ENCODE measurements at regions not wholly inside any gene's neighbourhood (a gene's known extent, or its start where the extent isn't known, plus 50 kb on each side); places are given as distances from the start of the nearest gene placed in this dataset.

DNA sequence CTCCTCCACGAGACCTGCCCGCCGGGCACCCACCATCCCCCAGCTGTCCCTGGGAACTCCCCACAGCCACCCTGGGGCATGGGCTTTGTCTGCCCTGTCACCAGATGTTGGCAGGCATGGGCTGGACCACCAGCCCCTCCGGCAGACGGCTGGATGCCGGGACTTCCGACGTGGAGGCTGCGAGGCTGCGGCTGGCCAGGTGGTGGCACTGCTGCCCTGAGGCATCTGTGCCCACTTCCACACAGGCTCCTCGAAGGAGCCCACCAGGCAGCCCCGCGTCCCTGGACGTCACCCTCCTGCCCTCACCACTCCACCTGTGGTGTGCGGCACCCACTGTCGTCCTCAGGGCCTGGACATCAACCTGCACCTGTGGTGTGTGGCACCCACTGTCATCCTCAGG lies 319.9 kb upstream of the SALL3 start:
- ATAC-seq = peak; percentile 82
- Histone ChIP-seq H3K9me3 (ENCODE audit: low read length) (peaks cover 6% of the 10 kb centered on the region), H3K27ac (ENCODE audit: extremely low read length, insufficient read depth, low read length) (no peak overlapping the region), H3K36me3 (replicated peaks in 1 of 2; ENCODE audit: control insufficient read depth in 1 of 2, insufficient read depth in 2 of 2, low read length in 2 of 2) (no peaks in the 10 kb centered on the region), H4K20me1 (ENCODE audit: insufficient read depth, low read length) (no peaks in the 10 kb centered on the region), H3K79me2 (ENCODE audit: insufficient read depth, low read length) (no peaks in the 10 kb centered on the region), H3K4me3 (replicated peaks in 1 of 3; ENCODE audit: insufficient read depth in 1 of 3, low read depth in 2 of 3, low read length in 3 of 3) (no peak overlapping the region), H3K4me1 (ENCODE audit: insufficient read depth, low read length) (no peaks in the 10 kb centered on the region), H3K9ac (ENCODE audit: insufficient read depth, low read depth, low read length) (no peak overlapping the region), H3K4me2 (ENCODE audit: low read depth, low read length) (no peak overlapping the region), H2AFZ (ENCODE audit: low read length) (no peak overlapping the region), H3K27me3 (ENCODE audit: control insufficient read depth in 1 of 2, insufficient read depth in 2 of 2, low read length in 2 of 2) (peaks cover 0 to 9% of the 10 kb centered on the region in 2 experiments; a peak in 2 of 5 replicates)
- TF ChIP-seq NFKBIZ (CRISPR knock-in tag; IDR thresholded peaks at IDR 0.05) (no peak), CTCF (CRISPR knock-in tag; IDR thresholded peaks at IDR 0.05) (peak; percentile 78), STAG1 (CRISPR knock-in tag; IDR thresholded peaks at IDR 0.05) (peak; percentile 76), ZNF777 (CRISPR knock-in tag; IDR thresholded peaks at IDR 0.05) (peak; percentile 94)
- ChIA-PET CTCF (ENCODE audit: low intra/inter-chr PET ratio, low total read pairs) (interaction anchor here (1.1 kb wide), 1 partner anchor 326 kb away, joined by 3 read pairs; no protein-coding TSS in a partner anchor), POLR2A (no interaction called here)
- BruUV-seq (replicated peaks) = no TSS peak
- DNase-seq (ENCODE audit: low spot score) = no peak
- intact Hi-C loops (cut with micrococcal nuclease; ENCODE audit: unreplicated experiment) = loop anchor here (2.0 kb wide), 1 partner anchor 327 kb away; no protein-coding TSS in a partner anchor
- no peak for FAIRE-seq
- in situ Hi-C loops (cut with HindIII; ENCODE audit: extremely low pct_ligation_motif_present, low pct_unique_long_range_greater_than_20kb) = loop anchor here (25.0 kb wide), 1 partner anchor 328 kb away; the partner anchor contains the start of gene SALL3
- 10% methylated on average over 2 of the region's 16 CpGs for WGBS (ENCODE audit: low lambda C conversion rate)

DNA sequence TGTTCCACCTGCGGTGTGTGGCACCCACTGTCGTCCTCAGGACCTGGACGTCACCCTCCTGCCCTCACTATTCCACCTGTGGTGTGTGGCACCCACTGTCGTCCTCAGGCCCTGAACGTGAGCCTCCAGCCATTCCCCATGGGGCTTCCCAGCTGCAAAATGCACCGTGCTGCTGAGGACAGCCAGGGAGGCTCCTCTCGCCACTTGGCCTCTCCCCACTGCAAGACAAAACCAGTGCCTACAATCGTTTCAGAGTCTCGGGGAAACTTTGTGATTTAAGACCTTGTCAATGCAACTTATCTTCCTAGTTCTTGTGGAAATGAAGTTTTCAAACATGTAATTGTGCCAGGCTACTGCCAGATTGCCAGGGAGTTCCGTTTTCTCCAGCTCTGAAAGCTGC lies 319.3 kb upstream of the SALL3 start:
- FAIRE-seq = no peak
- no peak overlapping the region for H3K27ac ChIP-seq (ENCODE audit: extremely low read length, insufficient read depth, low read length)
- TF ChIP-seq HDAC1 (CRISPR knock-in tag; IDR thresholded peaks at IDR 0.05) (no peak), ZFAT (CRISPR knock-in tag; conservative IDR thresholded peaks at IDR 0.05) (no peak), RARG (CRISPR knock-in tag; IDR thresholded peaks at IDR 0.05; ENCODE audit: low read depth) (no peak), SRY (CRISPR knock-in tag; IDR thresholded peaks at IDR 0.05) (no peak), ZNF770 (CRISPR knock-in tag; IDR thresholded peaks at IDR 0.05) (no peak), CCAR2 (optimal IDR thresholded peaks at IDR 0.05; ENCODE audit: low read depth, low read length) (no peak), ZNF724P (CRISPR knock-in tag; IDR thresholded peaks at IDR 0.05; ENCODE audit: borderline replicate concordance) (no peak), CREBL2 (CRISPR knock-in tag; IDR thresholded peaks at IDR 0.05; ENCODE audit: borderline replicate concordance) (no peak), ZNF205 (CRISPR knock-in tag; IDR thresholded peaks at IDR 0.05) (no peak), ZNF670 (CRISPR knock-in tag; IDR thresholded peaks at IDR 0.05; ENCODE audit: borderline replicate concordance) (no peak), RNF2 (conservative IDR thresholded peaks at IDR 0.05; ENCODE audit: low read depth) (no peak), HOXA3 (CRISPR knock-in tag; IDR thresholded peaks at IDR 0.05) (no peak)

More for the DNA sequence above, 319.3 kb upstream of the SALL3 start:
- Histone ChIP-seq H3K4me2 (ENCODE audit: low read depth, low read length) (no peak overlapping the region), H2AFZ (ENCODE audit: low read length) (no peak overlapping the region), H3K79me2 (ENCODE audit: insufficient read depth, low read length) (no peaks in the 10 kb centered on the region), H4K20me1 (ENCODE audit: insufficient read depth, low read length) (no peaks in the 10 kb centered on the region), H3K4me1 (ENCODE audit: insufficient read depth, low read length) (no peaks in the 10 kb centered on the region), H3K36me3 (replicated peaks in 1 of 2; ENCODE audit: control insufficient read depth in 1 of 2, insufficient read depth in 2 of 2, low read length in 2 of 2) (no peaks in the 10 kb centered on the region), H3K9ac (ENCODE audit: insufficient read depth, low read depth, low read length) (no peak overlapping the region), H3K9me3 (ENCODE audit: low read length) (peaks cover 2% of the 10 kb centered on the region), H3K27me3 (ENCODE audit: control insufficient read depth in 1 of 2, insufficient read depth in 2 of 2, low read length in 2 of 2) (peaks cover under 1 to 9% of the 10 kb centered on the region in 2 experiments; a peak in 3 of 5 replicates), H3K4me3 (replicated peaks in 1 of 3; ENCODE audit: insufficient read depth in 1 of 3, low read depth in 2 of 3, low read length in 3 of 3) (no peak overlapping the region)
- no peak for DNase-seq (ENCODE audit: low spot score)
- BruUV-seq (replicated peaks) = no TSS peak
- in situ Hi-C loops (cut with HindIII; ENCODE audit: extremely low pct_ligation_motif_present, low pct_unique_long_range_greater_than_20kb) (loop anchor here (25.0 kb wide), 1 partner anchor 327 kb away; the partner anchor contains the start of gene SALL3), intact Hi-C loops (cut with micrococcal nuclease; ENCODE audit: unreplicated experiment) (no loop called here)
- 20% methylated on average over 10 of the region's 10 CpGs for WGBS (ENCODE audit: low lambda C conversion rate)
- ChIA-PET CTCF (ENCODE audit: low intra/inter-chr PET ratio, low total read pairs) (interaction anchor here (1.1 kb wide), 1 partner anchor 325 kb away, joined by 3 read pairs; no protein-coding TSS in a partner anchor), POLR2A (no interaction called here)
- no peak for ATAC-seq

All from HepG2 (cell line).